Mesendoderm (in vitro differentiated cells): ENCODE measurements at regions not wholly inside any gene's neighbourhood (a gene's known extent, or its start where the extent isn't known, plus 50 kb on each side); places are given as distances from the start of the nearest gene placed in this dataset.

Experiments
- DNase-seq: peaks from one replicate; pipeline ENCODE4 v3.0.0; 2013
- H2AK5ac ChIP-seq: 2 replicates; pipeline ENCODE4 v1.6.1; 2013; ENCODE audit warnings: low read length, inconsistent platforms
- H2BK120ac ChIP-seq: 2 replicates; pipeline ENCODE4 v1.6.1; 2013; ENCODE audit warnings: low read depth, mild to moderate bottlenecking, low read length, moderate library complexity, mixed read lengths
- H2BK15ac ChIP-seq: replicated peaks from 2 replicates; pipeline ENCODE4 v1.6.1; 2013; ENCODE audit warnings: low read depth, mild to moderate bottlenecking, moderate library complexity
- H2BK5ac ChIP-seq: 2 replicates; pipeline ENCODE4 v1.6.1; 2013; ENCODE audit warnings: low read length, inconsistent platforms
- H3K18ac ChIP-seq: 2 replicates; pipeline ENCODE4 v1.6.1; 2013; ENCODE audit warnings: mild to moderate bottlenecking, low read length, mixed read lengths
- H3K23ac ChIP-seq: one replicate; pipeline ENCODE4 v1.6.1; 2013; ENCODE audit warnings: low read length
- H3K27ac ChIP-seq: 2 replicates; pipeline ENCODE4 v1.5.1; 2013; ENCODE audit warnings: low read depth, mild to moderate bottlenecking, inconsistent platforms, low read length, moderate library complexity
- H3K27me3 ChIP-seq: 2 replicates; pipeline ENCODE4 v1.6.1; 2013; ENCODE audit warnings: low read length, control low read depth, mild to moderate bottlenecking, inconsistent platforms; ENCODE audit not compliant: insufficient read depth, poor library complexity
- H3K36me3 ChIP-seq: 2 replicates; pipeline ENCODE4 v1.6.1; 2013; ENCODE audit warnings: low read length, inconsistent platforms; ENCODE audit not compliant: control insufficient read depth, insufficient read depth
- H3K4ac ChIP-seq: one replicate; pipeline ENCODE4 v1.6.1; 2013; ENCODE audit warnings: low read depth, mild to moderate bottlenecking, low read length, moderate library complexity
- H3K4me1 ChIP-seq: 2 replicates; pipeline ENCODE4 v1.6.1; 2013; ENCODE audit warnings: low read depth, low read length, inconsistent platforms; ENCODE audit not compliant: control insufficient read depth
- H3K4me2 ChIP-seq: 2 replicates; pipeline ENCODE4 v1.6.1; 2013; ENCODE audit warnings: low read length
- H3K4me3 ChIP-seq: 2 replicates; pipeline ENCODE4 v1.5.1; 2013; ENCODE audit warnings: mild to moderate bottlenecking, low read length
- H3K56ac ChIP-seq: one replicate; pipeline ENCODE4 v1.6.1; 2013; ENCODE audit warnings: low read length
- H3K79me1 ChIP-seq: 2 replicates; pipeline ENCODE4 v1.6.1; 2013; ENCODE audit warnings: low read length, inconsistent platforms
- H3K79me2 ChIP-seq: 2 replicates; pipeline ENCODE4 v1.6.1; 2013; ENCODE audit warnings: mild to moderate bottlenecking, low read length; ENCODE audit not compliant: control insufficient read depth, insufficient read depth
- H3K9ac ChIP-seq: 2 replicates; pipeline ENCODE4 v1.6.1; 2013; ENCODE audit warnings: low read length, inconsistent platforms
- H4K5ac ChIP-seq: one replicate; pipeline ENCODE4 v1.6.1; 2013; ENCODE audit warnings: low read length
- H4K8ac ChIP-seq: one replicate; pipeline ENCODE4 v1.6.1; 2013; ENCODE audit warnings: low read depth, mild to moderate bottlenecking, control low read depth, low read length, moderate library complexity
- WGBS: extraction: QIAGEN DNeasy Blood & Tissue Kit; methylation state at CpG from one replicate; pipeline ENCODE4 v1.1.7; 2013; ENCODE audit warnings: low lambda C conversion rate, missing lambda C conversion rate; ENCODE audit not compliant: insufficient coverage; ENCODE audit errors: extremely low coverage; 5-methylcytosine and 5-hydroxymethylcytosine counted together

DNA sequence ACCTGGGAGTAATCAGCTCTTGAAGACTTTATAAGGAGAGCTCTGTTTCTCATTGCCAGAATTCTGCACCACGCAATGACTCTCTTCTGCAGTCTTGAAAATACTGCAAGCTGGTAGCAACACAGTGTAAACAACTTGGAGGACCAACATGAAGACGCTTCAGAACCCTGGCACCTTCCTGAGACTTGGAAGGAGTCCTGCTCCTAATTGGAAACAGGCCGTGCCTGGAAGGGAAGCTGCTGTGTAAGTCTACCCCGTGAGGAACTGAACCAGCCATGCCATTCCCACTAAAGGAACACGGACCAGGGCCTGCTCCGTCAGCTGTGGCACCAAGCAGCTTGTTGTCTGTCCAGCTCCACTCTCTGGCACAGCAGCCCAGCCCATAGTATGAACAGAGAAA, 171.1 kb downstream of the PAX3 start:
- Histone ChIP-seq H2BK15ac (no peak overlapping the region), H3K79me2 (no peaks in the 10 kb centered on the region), H2AK5ac (no peak overlapping the region), H3K23ac (no peak overlapping the region), H3K27me3 (no peaks in the 10 kb centered on the region), H3K18ac (no peak overlapping the region), H3K4me2 (no peak overlapping the region), H3K56ac (no peak overlapping the region), H3K79me1 (no peaks in the 10 kb centered on the region), H3K4me3 (no peak overlapping the region), H4K5ac (no peak overlapping the region), H3K4ac (no peak overlapping the region), H3K9ac (no peak overlapping the region), H3K36me3 (no peaks in the 10 kb centered on the region), H2BK120ac (no peak overlapping the region), H4K8ac (no peak overlapping the region), H2BK5ac (no peak overlapping the region), H3K27ac (no peak overlapping the region), H3K4me1 (no peaks in the 10 kb centered on the region)
- no peak for DNase-seq
- WGBS, result no CpG with 5 or more reads among the region's 6 CpGs

DNA sequence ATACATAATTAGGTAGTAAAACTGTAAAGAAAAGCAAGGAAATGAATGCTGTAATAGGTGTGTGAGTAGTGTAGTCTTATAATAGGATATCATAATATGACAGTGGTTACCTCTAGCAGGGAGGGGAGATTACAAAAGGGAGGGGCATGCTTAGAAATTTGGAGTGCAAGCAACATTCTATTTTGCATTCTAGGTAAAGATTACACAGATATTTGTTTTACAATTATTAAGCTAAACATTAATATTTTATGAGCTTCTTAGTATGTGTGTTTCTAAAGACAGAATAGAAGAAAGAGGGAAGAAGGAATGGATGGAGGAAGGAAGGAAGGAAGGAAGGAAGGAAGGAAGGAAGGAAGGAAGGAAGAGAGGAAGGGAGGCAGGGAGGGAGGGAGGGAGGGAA, 177.9 kb downstream of the PAX3 start:
- no peak overlapping the region for H2BK120ac ChIP-seq
- no peaks in the 10 kb centered on the region for H3K79me2 ChIP-seq
- H2AK5ac ChIP-seq, result no peak overlapping the region
- no peak overlapping the region for H3K4ac ChIP-seq
- no peak overlapping the region for H3K18ac ChIP-seq
- H3K56ac ChIP-seq, result no peak overlapping the region
- H3K4me1 ChIP-seq, result no peaks in the 10 kb centered on the region
- no peaks in the 10 kb centered on the region for H3K79me1 ChIP-seq
- no peak overlapping the region for H4K5ac ChIP-seq
- no peak for DNase-seq
- H3K36me3 ChIP-seq, result no peaks in the 10 kb centered on the region
- no peak overlapping the region for H4K8ac ChIP-seq
- H3K23ac ChIP-seq, result no peak overlapping the region
- no peak overlapping the region for H3K27ac ChIP-seq
- no peaks in the 10 kb centered on the region for H3K27me3 ChIP-seq
- H2BK5ac ChIP-seq, result no peak overlapping the region
- no peak overlapping the region for H3K4me2 ChIP-seq
- H3K4me3 ChIP-seq, result no peak overlapping the region
- H2BK15ac ChIP-seq, result no peak overlapping the region
- no peak overlapping the region for H3K9ac ChIP-seq

DNA sequence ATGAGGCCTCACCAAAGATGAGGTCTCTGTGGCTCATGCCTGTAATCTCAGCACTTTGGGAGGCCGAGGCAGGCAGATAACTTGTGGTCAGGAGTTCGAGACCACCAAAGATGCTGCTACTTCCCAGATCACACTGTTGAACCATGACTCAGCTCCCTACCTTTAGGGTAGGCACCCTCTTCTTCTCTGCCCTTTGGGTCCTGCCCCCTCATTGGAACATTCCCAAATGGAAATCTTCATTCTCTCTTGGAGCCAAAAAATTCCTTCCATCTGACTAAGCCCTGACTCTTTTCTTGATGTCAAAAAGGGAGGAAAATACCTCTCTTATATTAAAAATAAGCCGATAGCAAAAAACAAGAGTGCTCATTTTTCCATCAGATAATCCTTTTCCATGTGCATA, 183.5 kb downstream of the PAX3 start:
- Histone ChIP-seq H3K56ac (no peak overlapping the region), H3K9ac (no peak overlapping the region), H3K4ac (no peak overlapping the region), H4K8ac (no peak overlapping the region), H2AK5ac (no peak overlapping the region), H3K18ac (no peak overlapping the region), H3K4me1 (no peaks in the 10 kb centered on the region), H2BK15ac (no peak overlapping the region), H2BK5ac (no peak overlapping the region), H3K79me2 (no peaks in the 10 kb centered on the region), H3K79me1 (no peaks in the 10 kb centered on the region), H3K36me3 (no peaks in the 10 kb centered on the region), H3K23ac (no peak overlapping the region), H3K4me3 (no peak overlapping the region), H3K4me2 (no peak overlapping the region), H2BK120ac (no peak overlapping the region), H3K27me3 (no peaks in the 10 kb centered on the region), H4K5ac (no peak overlapping the region), H3K27ac (no peak overlapping the region)
- WGBS, result no CpG with 5 or more reads among the region's 3 CpGs
- no peak for DNase-seq

DNA sequence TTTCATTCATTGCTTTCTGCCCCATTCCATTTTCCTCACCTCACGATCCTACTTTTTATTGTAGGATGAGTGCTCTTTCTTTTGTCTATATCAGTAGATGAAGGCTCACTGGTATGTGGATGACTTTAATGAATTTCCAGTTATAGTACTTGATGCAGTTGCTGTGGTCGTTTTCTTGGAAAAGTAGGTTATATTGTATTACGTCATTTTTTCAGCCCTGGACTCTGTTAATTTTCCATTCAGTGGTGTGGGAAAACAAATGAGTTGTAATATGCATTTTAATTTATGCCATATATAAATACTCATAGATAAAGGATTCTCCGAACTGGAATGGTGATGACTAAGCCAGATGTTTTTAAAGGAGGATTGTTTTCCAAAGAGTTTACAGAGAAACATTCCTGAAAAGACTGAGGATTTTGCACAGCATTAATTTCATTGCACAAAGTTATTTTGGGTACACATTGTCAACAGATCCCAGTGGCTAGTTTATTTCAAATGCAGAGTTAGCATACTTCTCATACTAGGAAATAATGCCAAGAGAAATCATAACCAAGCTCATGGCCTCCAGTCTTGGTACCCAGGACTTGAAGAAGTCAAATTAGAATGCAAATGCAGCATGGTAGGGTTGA, 189.7 kb downstream of the PAX3 start:
- Histone ChIP-seq H2BK120ac (no peak overlapping the region), H3K23ac (no peak overlapping the region)

DNA sequence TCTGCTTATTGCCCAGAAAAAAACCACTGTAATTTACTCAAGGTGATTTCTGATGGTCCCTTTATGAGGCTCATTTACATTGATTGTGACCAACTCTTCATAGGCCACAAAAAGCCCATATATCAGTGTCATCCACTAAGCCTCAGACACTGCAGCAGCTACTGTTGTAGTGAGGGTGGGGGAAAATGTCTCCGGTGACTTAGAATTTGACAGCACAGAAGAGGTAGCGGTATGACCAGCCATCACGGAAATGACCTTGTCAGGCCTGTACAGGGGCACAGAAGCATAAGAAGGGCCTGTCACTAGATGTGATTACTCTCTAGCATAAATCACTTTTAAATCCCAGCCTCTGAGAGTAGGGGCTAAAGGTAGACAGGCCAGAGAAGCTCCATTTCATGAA, 190.3 kb downstream of the PAX3 start:
- no peak overlapping the region for H2AK5ac ChIP-seq
- no peaks in the 10 kb centered on the region for H3K79me1 ChIP-seq
- H3K27ac ChIP-seq, result no peak overlapping the region
- H4K8ac ChIP-seq, result no peak overlapping the region
- H3K4ac ChIP-seq, result no peak overlapping the region
- no peaks in the 10 kb centered on the region for H3K4me1 ChIP-seq
- no CpG with 5 or more reads among the region's 3 CpGs for WGBS
- H2BK120ac ChIP-seq, result no peak overlapping the region
- no peak overlapping the region for H3K9ac ChIP-seq
- no peaks in the 10 kb centered on the region for H3K27me3 ChIP-seq
- H3K79me2 ChIP-seq, result no peaks in the 10 kb centered on the region
- H3K4me2 ChIP-seq, result no peak overlapping the region
- no peaks in the 10 kb centered on the region for H3K36me3 ChIP-seq
- no peak overlapping the region for H3K4me3 ChIP-seq
- no peak overlapping the region for H4K5ac ChIP-seq
- H3K56ac ChIP-seq, result no peak overlapping the region
- H2BK15ac ChIP-seq, result no peak overlapping the region
- no peak overlapping the region for H3K18ac ChIP-seq
- DNase-seq, result no peak
- H2BK5ac ChIP-seq, result no peak overlapping the region
- H3K23ac ChIP-seq, result no peak overlapping the region

More for the DNA sequence above, 189.7 kb downstream of the PAX3 start:
- Histone ChIP-seq H3K18ac (no peak overlapping the region), H3K4me2 (no peak overlapping the region), H3K79me2 (no peaks in the 10 kb centered on the region), H3K27me3 (no peaks in the 10 kb centered on the region), H3K9ac (no peak overlapping the region), H2AK5ac (no peak overlapping the region), H3K56ac (no peak overlapping the region), H4K5ac (no peak overlapping the region), H3K27ac (no peak overlapping the region), H3K4me3 (no peak overlapping the region), H2BK5ac (no peak overlapping the region), H2BK15ac (no peak overlapping the region), H3K4me1 (no peaks in the 10 kb centered on the region), H4K8ac (no peak overlapping the region), H3K79me1 (no peaks in the 10 kb centered on the region), H3K4ac (no peak overlapping the region), H3K36me3 (no peaks in the 10 kb centered on the region)
- WGBS, result no CpG with 5 or more reads among the region's 4 CpGs
- no peak for DNase-seq

DNA sequence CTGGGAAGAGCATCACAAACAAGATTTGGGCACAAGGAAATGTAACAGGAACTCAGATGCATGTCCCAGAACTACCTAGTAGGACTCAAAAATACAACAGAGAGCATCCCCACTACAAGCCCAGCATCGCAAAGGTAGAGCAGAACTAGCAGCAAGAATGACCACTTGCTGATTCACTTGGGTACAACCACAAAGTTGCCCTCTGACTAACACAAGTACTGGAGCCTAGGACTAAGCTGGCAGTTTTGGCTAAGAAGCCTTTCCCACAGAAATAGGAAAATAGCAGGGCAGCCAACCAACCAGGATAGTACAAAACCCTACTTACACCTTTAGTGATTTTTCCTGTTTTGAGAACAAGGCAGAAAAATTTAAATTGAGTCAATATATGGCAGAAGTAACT, 193.8 kb downstream of the PAX3 start:
- no peak overlapping the region for H4K5ac ChIP-seq
- no CpG with 5 or more reads among the region's 1 CpG for WGBS
- no peak overlapping the region for H3K23ac ChIP-seq
- no peak overlapping the region for H2BK5ac ChIP-seq
- no peaks in the 10 kb centered on the region for H3K27me3 ChIP-seq
- H3K56ac ChIP-seq, result no peak overlapping the region
- H3K4me2 ChIP-seq, result no peak overlapping the region
- H2BK120ac ChIP-seq, result no peak overlapping the region
- H3K4me3 ChIP-seq, result no peak overlapping the region
- no peak overlapping the region for H4K8ac ChIP-seq
- no peak overlapping the region for H3K9ac ChIP-seq
- H2AK5ac ChIP-seq, result no peak overlapping the region
- no peaks in the 10 kb centered on the region for H3K79me1 ChIP-seq
- no peaks in the 10 kb centered on the region for H3K36me3 ChIP-seq
- no peaks in the 10 kb centered on the region for H3K4me1 ChIP-seq
- no peak overlapping the region for H3K18ac ChIP-seq
- DNase-seq, result no peak
- H3K4ac ChIP-seq, result no peak overlapping the region
- no peak overlapping the region for H2BK15ac ChIP-seq
- H3K27ac ChIP-seq, result no peak overlapping the region
- no peaks in the 10 kb centered on the region for H3K79me2 ChIP-seq
